ENCODE measurements at regions not wholly inside any gene's neighbourhood (a gene's known extent, or its start where the extent isn't known, plus 50 kb on each side); places are given as distances from the start of the nearest gene placed in this dataset.
"Not testable (repeated sequence)": the region's sequence is repeated elsewhere in the genome, so short reads cannot be mapped to it uniquely, and the experiment has no call there.

DNA sequence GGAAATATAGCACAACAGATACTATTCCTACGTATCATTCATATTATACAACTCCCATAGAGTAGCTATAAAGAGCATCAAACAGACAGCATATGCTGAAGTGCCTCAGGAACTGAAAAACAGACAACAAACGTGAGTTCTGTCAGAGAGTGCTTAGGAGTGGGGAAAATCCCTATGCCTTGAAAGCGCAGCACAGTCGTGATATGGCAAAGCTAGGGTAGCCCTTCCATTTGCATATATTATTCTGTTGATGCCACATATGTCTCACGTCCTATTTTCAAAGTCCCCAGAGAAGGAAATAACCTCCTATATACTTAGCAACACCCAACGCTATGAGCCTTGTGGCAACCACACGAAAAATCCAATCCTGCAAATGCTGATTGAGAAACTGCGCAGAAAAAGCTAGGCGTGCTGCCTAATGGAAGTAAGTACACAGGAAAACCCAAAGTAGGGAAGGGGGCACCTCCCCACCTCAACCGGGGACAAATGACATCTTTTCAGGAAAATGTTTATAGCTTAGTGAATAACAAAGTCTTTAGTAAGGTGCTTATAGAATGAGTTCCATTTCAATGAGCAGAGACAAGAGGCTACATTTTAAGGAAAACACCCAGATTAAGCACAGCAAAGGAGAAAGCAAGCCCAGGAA lies 105.1 kb downstream of the MED10 start:
- DNase-seq: no peak

DNA sequence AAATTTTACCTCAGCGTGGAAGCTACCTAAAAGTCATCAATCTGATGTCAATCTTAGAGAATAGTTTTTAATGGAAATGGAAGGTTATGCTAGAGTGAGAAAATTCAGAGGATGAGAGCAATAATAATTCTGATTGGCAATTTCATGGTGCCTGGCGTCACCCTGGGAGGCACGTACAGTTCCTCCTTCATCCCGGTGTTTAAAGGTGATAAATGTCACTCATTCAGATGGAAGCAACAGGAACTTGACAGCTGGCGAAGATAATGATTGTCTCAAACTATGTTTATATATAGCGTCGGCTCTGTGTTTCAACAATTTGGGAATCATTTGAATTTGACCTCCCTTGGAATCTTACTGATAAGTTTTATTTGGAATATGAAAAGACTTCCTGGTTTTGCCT lies 108.4 kb downstream of the MED10 start:
- no peak for DNase-seq

DNA sequence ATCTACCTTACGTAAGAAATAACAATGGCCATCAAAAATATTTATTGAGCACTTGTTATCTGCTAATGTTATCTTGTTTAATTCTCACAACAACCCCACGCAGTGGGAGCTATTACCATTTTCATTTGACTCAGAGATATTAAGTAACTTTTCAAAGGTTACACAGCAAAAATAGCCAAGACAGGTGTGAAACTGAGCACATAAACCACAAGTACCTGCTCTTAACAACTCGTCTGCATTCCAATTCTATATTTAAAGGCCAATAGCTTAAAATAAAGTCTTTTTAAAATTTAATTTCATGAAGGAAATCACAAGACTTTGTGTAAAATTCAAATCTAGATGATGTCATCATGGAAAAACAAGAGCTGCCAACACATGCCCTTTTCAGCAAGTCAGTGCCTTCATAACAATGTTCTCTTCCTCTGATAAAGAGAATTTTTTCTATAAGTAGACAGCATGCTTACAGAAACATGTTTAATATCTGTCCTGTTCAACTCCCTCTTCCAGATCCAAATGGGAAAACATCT lies 111.6 kb downstream of the MED10 start:
- DNase-seq: no peak

DNA sequence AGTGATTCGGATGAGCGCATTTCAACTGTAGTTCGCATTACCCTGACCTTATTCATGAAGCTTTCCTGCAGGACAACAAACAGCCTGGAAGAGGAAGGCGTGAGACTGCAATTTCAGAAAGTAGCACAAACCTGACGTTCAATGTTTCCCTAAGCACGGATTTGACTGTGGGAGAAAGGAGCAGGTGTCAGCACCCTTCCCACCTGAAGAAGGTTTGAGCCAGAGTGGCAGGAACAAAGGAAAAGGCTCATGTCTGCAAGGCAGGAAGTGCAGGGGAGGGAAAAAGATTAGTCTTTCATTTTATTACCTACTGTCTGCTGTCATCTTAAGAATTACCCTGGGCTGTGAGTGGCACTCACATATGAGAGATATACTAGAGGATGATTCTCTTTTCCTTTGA lies 114.0 kb downstream of the MED10 start:
- no peak for DNase-seq

DNA sequence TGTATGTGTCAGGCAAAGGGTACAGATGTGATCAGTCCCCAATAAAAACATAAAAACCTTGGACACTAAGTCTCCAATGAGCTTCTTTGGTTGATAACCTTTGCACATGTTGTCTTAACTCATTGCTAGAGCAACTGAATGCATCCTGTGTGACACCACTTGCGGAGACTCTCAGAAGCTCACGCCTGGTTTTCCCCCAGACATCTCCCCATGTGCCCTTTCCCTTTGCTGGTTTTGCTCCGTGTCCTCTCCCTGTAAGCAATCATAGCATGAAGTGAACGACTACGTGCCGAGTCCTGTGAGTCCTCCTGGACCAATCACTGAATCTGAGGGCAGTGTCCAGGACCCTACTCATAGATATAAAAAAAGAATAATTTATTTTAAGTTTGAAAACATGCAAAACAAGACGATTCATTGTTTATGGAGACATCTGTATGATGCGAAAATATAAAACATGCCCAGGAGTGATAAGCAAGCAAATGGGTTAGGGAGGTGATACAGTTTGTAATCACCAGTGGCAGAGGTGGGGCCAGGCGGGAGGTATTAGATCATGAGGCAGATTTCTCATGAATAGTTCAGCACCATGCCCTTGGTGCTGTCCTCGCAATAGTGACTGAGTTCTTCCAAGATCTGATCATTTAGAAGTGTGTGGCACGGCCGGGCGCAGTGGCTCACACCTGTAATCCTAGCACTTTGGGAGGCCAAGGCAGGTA lies 115.5 kb downstream of the MED10 start:
- DNase-seq: no peak

DNA sequence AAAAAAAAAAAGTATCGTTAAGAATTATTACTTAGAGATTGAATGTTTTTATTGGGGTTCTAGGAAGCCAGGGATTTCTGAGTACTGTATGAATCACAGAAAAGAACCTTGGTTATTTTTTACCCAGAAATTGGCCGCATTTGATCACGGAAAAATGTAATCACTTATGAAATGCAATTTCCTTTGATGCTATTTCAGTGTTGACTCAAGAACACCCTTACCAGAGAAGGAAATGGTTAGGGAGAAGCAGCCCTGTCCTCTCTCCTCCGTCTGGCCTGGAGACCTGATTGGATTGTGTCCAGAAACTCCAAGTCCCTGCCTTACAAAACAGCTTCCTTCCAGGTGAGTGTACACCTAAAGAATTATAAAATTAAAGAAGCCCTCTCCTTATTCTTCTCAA lies 116.7 kb downstream of the MED10 start:
- DNase-seq: no peak

DNA sequence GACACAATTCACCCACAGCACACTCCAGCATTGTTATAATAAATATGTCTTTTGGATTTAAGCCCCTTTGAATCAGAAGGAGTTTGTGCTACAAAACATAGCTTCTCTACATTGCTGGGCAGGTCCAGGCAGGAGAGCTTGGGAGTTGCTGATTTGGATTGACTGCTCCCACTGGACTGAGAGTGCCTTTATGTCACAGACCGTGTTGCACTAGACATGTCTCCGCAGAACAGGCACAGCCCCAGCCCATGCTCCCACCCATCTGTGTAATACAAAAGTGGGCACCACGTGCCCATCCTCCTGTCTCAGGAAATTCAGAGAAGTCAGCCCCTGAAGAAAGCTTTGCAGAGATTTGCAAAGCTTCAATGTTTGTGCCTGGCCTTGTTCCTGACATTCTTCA lies 117.1 kb downstream of the MED10 start:
- DNase-seq: no peak

DNA sequence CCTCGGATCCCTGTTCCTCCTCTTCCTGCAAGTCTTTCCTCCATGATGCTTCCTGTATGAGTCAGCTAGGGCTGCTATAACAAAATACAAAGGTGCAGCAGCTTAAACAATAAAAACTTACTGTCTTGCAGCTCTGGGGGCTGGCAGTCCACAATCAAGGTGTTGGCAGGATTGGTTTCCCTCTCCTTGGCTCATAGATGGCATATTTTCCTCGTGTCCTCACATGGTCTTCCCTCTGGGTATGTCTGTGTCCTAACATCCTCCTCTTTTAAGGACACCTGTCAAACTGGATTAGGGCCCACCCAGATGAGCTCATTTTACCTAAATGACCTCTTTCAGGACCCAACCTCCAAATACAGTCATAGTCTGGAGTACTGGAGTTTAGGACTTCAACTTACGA lies 117.5 kb downstream of the MED10 start:
- no peak for DNase-seq

DNA sequence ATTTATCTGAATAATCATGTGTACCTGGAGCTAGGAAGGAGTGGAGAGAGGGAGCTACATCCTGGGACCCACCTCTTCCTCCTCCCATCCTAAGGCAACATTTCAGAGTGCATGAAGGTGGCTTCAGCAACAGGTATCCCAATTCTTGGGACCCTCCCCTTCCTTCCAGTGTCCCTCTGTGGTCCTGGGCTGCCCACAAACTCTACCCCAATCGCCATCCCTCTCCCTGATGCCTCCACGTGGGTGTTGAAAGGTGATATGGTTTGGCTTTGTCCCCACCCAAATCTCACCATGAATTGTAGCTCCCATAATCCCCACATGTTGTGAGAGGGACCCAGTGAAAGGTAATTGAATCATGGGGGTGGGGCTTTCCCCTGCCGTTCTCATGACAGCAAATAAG lies 121.4 kb downstream of the MED10 start:
- DNase-seq: no peak

DNA sequence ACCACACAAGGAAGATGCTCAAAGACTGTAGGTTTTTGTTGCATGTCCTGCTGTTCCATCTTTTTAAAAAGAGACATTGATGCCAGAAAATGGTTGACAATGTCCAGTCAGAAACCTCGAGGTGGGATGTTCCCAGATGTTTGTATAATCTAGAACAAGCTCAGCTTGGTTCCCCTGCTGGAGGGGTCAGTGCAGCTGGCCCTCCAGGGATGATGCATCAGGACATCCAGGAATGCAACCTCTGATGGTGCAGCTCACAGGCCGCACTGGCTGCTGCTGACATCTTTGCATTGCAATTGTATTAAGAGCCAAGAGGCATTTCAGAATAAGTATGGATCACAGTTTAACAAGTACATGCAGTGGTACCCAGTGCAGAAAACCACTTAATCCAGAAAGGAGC lies 122.4 kb downstream of the MED10 start:
- DNase-seq: no peak

DNA sequence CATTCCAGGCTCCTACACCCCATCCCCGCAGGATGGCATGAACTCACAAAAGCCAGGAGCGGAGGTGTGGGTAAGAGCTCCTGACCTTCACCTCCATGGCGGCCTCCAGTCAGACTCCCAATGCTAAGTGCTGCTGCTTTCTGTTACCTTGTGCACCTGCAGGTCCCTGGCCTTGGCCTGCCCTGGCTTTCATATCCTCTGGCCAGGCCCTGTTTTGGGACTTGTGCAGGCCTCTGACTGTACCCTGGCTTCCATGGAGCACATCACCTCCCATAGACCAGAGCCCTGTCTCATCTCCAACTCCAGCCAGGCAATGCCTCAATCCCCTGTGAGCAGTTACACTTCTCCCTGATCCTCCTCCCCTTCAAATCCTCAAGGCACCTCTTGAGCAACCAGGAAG lies 124.5 kb downstream of the MED10 start:
- DNase-seq: no peak

DNA sequence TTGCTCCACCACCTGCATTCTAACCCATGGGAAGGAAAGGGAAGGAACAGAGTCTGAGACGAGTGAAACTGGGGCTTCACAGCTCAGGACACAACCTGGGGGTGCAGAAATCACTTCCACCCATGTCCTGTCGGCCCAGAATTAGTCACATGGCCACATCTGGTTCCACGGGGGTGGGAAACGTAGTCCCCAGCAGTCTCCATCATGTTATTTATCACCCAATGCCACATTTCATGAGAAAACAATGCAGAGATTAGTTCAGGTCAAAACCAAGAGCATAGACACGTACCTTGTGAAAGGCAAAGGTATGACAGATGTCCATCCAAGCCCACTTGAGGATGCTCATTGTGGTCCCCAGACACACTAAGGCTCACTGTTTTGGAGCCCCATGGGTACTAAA lies 125.1 kb downstream of the MED10 start:
- no peak for DNase-seq

DNA sequence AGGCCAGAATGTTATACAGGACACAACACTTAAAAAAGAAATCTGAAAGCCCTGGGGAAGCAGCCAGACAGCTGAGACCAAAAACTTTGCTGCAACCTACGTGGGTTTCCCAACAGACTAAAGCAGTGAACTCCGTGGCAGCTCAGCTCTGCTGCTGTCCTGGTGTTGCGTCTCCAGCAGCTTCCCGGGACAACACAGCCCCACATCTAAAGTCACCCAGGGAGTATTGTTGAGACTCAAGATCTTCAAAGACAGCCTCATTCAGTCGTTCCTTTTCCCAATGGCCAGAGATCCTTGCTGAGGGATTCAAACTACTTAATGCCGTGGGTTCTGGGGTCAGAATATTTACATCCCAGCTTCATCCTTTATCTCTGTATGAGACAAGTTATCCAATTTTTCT lies 125.8 kb downstream of the MED10 start:
- no peak for DNase-seq

DNA sequence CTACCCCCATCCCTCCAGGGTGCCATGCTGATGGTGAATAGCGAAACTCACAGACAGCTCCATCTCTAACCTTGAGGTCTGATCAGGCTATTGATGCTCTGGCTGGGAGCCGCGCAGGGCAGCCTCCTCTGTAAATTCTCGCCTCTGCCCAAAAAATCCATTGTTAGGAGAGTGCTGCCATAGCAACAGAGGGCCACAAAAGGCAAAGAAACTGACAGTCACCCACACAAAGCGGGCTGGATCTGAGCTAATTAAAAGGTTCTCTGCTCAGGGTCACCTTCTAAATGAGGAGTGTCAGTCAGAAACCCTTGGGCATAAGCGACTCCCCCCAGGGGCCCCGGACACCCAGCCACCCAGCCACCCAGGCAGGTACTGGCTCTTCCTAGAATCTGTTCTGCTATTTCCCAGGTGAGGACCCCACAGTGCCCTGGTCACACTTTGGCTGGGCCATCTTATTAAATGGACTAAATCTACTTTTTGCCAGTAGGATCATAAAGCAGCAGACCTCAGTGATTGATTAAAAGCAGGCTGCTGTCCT lies 126.7 kb downstream of the MED10 start:
- no peak for DNase-seq

DNA sequence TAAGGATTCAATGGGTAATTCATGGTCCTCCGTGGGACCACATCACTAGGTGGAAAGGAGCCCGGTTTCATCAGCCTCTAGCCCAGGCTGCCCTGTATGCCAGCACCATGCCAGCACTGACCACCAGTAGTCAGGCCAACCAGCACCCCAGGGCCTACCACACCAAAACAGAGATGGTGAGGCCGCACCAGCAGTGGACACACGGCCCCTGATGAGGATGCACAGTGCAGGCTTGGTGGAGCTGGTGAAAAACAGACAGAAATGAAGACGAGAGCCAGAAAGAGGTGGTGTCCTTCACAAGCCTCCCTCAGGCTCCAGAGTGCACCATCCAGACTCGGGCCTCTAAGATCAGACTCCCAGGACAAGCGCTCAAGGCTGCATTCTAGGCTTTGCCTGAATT lies 128.2 kb downstream of the MED10 start:
- no peak for DNase-seq

DNA sequence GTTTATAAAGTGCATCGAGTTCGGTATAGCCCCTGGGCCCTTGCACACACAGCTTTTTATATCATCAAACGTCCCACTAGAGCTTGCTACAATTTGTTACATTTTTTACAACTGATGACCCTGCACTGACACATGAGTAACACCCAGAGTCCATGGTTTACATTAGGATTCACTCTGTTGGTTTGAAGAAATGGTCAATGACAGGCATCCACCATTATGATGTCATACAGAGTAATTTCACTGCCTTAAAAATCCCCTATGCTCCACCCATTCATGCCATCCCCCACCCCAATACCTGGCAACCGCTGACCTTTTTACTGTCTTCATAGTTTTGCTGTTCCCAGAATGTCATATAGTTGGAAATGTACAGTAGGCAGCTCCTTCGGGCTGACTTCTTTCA lies 130.2 kb downstream of the MED10 start:
- DNase-seq: no peak

DNA sequence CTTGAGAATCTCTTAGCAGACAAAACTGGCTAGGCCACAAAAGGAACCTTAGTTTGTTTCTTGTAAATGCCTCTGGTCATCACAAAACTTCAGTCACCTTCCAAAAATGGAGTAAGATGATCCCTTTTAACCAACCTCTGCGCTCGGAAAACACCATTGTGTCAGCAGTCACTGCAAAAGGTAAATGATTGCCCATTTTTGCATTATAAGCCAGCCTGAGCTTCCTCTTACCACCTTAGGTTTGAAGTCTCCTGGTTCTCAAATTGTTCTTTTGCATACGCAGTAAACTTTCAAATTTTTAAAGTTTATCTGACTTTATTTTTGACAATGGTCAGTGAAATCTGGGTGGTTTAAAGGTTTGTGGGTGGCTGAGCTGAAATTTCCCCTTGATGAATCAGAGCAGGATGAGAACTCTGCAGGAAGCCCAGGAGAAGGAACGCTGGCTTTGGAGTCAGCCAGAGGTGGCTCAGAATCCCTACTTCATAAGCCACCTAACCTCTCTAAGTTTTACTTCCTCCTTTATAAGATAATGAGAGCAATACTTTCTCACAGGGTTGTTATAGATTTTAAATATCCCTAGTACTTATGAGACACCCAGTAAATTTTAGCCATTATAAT lies 131.4 kb downstream of the MED10 start:
- no peak for DNase-seq

DNA sequence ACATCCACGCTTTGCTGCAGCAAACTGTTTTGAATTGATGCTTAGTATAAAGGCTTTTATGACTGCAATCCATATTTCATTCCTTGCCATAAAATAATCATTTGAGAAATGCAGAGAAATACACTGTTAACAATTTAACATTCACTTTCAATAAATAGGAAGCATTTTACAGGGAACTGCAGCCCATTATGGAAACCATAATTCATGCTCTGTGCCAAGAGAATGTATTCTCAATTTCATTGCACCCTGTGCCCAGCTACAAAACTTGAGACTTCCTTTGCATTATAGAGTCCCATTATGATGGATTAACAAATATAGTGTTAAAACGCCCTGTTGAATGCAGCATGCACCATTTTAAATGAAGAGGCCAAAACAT lies 134.0 kb downstream of the MED10 start:
- DNase-seq: no peak

DNA sequence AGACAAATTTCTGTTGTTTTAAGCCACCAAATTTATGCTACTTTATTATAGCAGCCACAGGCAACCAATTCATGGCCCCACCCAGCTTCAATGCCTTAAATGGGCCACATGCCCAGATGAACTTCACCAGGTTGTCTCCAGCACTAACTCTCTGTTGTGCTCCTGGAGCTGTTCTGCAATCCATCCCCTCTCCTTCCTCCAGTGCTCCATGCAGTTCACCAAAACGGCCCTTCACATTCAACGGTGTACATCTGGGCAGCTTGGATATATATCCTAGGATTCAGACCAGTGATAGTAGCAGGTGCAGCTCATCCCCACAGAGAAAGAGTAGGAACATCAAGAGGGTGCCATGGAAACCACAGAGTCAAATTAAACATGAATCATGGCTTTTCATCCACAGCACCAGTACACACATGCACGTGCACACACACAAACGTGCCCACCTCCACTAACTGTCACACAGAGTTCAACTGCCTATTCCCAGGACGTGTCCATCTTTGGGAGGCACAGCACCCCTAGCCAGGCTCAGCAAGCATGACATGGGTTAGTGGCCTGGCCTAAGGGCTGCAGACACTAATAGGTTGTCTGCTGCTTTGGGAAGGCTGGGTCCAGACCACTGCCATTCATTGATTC lies 134.5 kb downstream of the MED10 start:
- no peak for DNase-seq

DNA sequence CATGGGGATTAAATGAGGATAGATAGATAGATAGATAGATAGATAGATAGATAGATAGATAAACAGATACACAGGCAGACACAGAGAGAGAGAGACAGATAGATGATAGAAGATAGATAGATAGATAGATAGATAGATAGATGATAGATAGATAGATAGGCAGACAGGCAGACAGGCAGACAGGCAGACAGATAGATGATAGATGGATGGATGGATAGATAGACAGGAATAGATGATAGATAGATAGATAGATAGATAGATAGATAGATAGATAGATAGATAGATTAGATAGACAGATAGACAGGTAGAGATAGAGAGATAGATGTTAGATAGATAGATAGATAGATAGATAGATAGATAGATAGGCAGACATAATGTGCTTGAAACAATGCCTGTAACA lies 137.3 kb downstream of the MED10 start:
- DNase-seq: not testable (repeated sequence)

DNA sequence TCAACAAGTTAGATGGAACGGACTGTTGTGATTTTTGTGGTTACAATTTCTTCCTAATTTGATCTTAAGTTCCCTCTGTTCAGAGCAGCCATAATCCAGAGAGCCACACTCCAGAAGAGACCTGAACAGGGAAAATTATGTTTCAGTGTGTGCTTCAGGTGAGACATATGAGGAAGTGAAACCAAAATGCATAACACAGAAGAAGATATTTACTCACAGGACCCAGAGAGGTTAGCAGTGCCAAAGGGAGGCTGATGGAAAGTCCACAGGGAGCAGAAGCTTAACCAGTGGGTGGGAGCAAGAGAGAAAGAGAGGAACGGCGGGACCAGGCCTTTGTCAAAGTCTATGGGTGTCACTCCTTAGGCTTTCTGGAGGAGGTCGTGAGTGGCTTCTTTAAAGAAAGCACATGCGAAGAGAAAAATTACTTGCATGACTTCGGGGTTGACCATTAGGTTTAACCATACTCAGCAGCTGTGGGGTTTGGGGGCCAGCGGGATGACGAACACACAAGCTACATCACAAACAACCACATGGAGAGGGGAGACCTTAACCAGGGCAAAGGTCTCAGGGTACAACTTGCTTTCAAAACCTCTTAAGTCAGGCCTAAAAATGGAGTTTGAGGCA lies 141.4 kb downstream of the MED10 start:
- no peak for DNase-seq

DNA sequence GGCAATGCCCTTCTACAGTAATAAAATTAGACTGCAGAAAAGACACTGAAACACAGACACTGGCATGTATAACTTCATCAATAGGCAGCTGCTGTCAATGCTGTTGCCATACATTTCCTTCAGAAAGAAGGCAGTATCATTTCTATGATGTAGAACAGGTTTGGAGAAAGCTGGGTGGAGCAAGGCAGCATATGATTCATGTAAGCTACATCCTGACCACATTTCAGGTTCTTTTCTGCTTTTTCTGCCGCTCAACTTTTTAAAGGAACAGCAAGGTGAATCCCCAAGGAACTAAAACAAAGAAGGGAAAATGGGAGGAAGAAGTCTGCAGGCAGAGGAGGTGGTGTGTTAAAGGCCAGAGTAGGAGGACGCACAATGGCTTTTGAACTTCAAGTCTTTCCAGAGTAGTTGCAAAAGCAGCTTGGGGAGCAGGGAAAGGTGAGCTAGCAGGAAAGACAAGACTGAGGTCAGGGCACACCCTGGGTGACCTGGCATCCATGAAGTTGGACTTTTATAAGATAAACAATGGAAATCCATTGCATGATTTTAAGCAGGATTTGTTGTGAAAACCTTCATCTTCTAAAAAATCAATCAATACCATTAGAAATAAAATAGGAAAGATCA lies 142.1 kb downstream of the MED10 start:
- no peak for DNase-seq

DNA sequence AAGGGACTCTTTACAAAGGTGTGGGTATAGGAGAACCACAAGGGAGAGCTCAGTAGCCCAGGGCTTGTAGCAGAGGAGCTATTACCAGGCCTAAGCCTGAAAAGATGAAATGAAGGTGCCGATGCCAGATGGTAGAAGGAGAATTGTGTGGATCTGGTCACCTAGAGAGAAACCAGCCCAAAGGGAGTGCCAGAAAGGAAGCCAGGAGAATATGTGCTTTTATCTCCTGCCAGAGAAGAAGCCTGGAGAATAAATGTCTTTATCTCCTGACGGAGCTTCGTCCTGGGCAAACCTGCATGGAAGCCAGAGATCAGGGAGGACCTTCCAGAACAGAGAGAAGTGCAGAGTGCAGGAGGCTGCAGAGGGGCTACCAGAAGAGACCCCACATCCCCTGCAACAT lies 142.6 kb downstream of the MED10 start:
- DNase-seq: no peak

Measured in NCI-H2171 treated with DMSO at 0.1 percent for 48 hours (cell line).